ENCODE measurements at regions not wholly inside any gene's neighbourhood (a gene's known extent, or its start where the extent isn't known, plus 50 kb on each side); places are given as distances from the start of the nearest gene placed in this dataset.

DNA sequence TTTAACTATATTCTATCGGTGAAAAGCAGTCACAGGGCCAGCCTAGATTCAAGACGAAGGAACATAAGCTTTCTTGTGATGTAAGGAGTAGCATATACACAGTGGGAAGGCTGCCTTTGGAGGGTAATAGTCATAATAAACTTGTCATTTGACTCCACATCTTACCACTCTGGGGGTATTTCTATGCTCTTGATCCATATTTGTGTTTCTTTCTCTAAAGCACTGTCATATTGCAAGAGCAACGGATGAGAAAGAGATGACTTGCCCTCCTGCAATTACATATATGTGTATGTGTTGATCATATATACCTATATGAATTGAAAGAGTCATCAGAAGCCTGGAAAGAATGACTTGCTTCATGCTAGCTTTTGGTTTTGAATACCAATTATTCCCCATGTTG is 225.4 kb upstream of the HS3ST3A1 start:
- TF ChIP-seq EZH2phosphoT487 (IDR thresholded peaks at IDR 0.05; ENCODE audit: low read length), result no peak
- TF ChIP-seq, protein P1, sequence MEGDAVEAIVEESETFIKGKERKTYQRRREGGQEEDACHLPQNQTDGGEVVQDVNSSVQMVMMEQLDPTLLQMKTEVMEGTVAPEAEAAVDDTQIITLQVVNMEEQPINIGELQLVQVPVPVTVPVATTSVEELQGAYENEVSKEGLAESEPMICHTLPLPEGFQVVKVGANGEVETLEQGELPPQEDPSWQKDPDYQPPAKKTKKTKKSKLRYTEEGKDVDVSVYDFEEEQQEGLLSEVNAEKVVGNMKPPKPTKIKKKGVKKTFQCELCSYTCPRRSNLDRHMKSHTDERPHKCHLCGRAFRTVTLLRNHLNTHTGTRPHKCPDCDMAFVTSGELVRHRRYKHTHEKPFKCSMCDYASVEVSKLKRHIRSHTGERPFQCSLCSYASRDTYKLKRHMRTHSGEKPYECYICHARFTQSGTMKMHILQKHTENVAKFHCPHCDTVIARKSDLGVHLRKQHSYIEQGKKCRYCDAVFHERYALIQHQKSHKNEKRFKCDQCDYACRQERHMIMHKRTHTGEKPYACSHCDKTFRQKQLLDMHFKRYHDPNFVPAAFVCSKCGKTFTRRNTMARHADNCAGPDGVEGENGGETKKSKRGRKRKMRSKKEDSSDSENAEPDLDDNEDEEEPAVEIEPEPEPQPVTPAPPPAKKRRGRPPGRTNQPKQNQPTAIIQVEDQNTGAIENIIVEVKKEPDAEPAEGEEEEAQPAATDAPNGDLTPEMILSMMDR (IDR thresholded peaks at IDR 0.05; ENCODE audit: low read length), result no peak
